Rectal smooth muscle tissue (tissue), 1 donor: ENCODE measurements at regions not wholly inside any gene's neighbourhood (a gene's known extent, or its start where the extent isn't known, plus 50 kb on each side); places are given as distances from the start of the nearest gene placed in this dataset.
"Not testable (repeated sequence)": the region's sequence is repeated elsewhere in the genome, so short reads cannot be mapped to it uniquely, and the experiment has no call there.

Experiments
- H3K27ac ChIP-seq: one replicate; pipeline ENCODE4 v1.7.0; 2013; ENCODE audit warnings: low read depth, low read length, inconsistent platforms
- H3K27me3 ChIP-seq: one replicate; pipeline ENCODE4 v1.7.0; 2013; ENCODE audit warnings: low read length; ENCODE audit not compliant: control insufficient read depth, insufficient read depth
- H3K36me3 ChIP-seq: one replicate; pipeline ENCODE4 v1.7.0; 2013; ENCODE audit warnings: low read length; ENCODE audit not compliant: control insufficient read depth, insufficient read depth
- H3K4me1 ChIP-seq: one replicate; pipeline ENCODE4 v1.7.0; 2013; ENCODE audit warnings: low read length; ENCODE audit not compliant: control insufficient read depth, insufficient read depth
- H3K4me3 ChIP-seq: one replicate; pipeline ENCODE4 v1.7.0; 2013; ENCODE audit warnings: low read length
- H3K9ac ChIP-seq: one replicate; pipeline ENCODE4 v1.7.0; 2013; ENCODE audit warnings: low read length

DNA sequence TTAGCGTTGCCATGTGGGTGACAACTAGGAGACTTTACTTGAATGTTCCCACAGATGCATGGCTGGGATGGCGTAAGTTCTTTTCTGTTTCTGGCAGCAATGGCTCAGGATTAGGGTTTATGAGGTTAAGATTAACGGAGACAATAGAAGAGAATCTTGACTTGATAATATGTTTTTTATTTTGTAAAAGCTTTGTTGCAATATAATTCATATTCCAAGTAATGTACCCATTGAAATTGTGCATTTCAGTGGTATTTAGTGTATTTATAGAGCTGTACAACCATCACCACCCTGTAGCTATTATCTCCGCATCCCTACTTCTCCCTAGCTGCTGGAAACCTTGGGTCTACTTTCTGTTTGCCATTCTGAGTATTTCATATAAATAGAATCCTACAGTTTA lies 349.2 kb downstream of the UTRN start:
- Histone ChIP-seq H3K4me1 (no peaks in the 10 kb centered on the region), H3K27me3 (no peaks in the 10 kb centered on the region), H3K36me3 (no peaks in the 10 kb centered on the region), H3K9ac (no peak overlapping the region), H3K4me3 (no peak overlapping the region), H3K27ac (no peak overlapping the region)

DNA sequence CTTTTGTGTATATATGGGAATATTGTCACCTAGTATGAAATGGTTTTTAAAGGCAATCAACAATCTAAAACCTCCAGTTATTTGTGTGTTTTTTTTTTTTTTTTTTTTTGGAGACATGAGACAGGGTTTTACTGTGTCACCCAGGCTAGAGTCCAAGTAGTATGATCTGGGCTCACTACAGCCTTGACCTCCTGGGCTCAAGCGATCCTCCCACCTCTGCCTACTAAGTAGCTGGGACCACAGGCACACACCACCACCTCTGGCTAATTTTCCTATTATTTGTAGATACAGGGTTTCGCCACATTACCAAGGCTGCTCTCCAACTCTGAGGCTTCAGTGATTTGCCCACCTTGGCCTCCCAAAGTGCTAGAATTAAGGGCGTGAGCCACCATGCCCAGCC lies 349.9 kb downstream of the UTRN start:
- Histone ChIP-seq H3K27ac (no peak overlapping the region), H3K4me3 (no peak overlapping the region), H3K4me1 (no peaks in the 10 kb centered on the region), H3K36me3 (no peaks in the 10 kb centered on the region), H3K27me3 (no peaks in the 10 kb centered on the region), H3K9ac (no peak overlapping the region)

DNA sequence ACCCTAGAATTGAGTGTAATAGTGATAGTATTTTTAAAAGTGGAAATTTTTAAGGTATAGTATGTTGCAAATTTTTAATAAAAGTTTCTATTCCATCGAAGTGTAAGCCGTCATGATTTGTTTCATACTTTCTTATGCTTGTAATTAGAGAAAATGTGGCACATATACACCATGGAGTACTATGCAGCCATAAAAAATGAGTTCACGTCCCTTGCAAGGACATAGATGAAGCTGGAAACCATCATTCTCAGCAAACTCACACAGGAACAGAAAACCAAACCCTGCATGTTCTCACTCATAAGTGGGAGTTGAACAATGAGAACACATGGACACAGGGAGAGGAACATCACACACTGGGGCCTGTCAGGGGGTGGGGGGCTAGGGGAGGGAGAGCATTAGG lies 350.9 kb downstream of the UTRN start:
- H3K9ac ChIP-seq, H3K27ac ChIP-seq, H3K4me3 ChIP-seq: not testable (repeated sequence)

DNA sequence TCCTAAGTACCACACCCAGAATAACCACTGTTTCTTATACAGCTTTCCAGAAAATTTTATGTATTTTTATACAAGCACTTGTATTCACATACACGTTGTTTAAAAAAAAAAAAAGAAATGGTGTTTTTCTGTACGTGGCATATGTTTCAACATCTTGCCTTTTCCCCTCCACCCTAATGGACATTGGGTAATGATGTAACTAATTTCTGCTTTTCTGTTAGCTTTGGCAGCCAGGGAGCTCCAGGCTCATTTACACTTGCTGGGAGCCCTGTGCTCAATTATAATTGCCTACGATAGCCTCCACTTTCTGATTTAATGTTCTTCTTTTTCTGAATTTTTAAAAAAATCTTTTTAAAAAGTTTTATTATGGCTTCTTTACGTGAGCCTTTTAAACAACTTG lies 352.4 kb downstream of the UTRN start:
- Histone ChIP-seq H3K9ac (no peak overlapping the region), H3K4me3 (no peak overlapping the region), H3K27me3 (no peaks in the 10 kb centered on the region), H3K27ac (no peak overlapping the region), H3K36me3 (no peaks in the 10 kb centered on the region), H3K4me1 (no peaks in the 10 kb centered on the region)

More for the DNA sequence above, 350.9 kb downstream of the UTRN start:
- not testable (repeated sequence) for H3K4me1 ChIP-seq, H3K36me3 ChIP-seq, H3K27me3 ChIP-seq

DNA sequence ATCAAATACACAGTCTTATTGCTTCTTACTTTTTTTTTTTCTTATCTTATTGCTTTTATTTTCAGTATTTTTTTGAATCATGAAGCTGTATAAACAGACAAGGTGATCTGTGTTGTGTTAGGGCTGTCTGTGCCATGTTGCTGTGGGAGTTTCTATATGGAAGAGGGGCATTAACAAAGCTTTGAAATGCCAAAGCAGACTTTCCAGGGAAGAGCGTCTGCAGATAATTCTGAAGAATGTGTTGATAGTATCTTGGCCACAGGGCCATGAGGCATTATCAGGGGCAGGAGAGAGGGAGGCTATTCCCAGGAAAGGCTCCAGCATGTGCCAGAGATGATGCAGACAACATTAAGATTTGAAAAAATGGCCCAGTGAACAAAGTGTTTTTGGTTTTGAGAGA lies 354.5 kb downstream of the UTRN start:
- Histone ChIP-seq H3K36me3 (no peaks in the 10 kb centered on the region), H3K27me3 (no peaks in the 10 kb centered on the region), H3K27ac (no peak overlapping the region), H3K4me3 (no peak overlapping the region), H3K4me1 (no peaks in the 10 kb centered on the region), H3K9ac (no peak overlapping the region)

DNA sequence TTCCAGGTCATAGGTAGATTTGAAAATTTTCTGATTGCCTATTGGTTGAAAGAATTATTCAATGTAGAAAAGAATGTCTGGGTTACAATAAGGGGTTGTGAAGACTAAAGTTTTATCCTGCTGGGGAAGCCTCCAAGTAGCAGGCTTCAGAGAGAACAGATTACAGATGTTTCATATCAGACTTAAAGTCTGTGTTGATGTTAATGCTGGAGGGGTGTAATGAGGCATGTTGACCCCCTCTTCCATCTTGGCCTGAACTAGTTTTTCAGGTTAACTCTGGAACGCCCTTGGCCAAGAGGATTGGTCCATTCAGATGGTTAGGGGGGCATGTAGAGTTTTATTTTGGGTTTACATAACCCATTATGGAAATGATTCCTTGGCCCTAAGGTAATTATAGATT lies 356.2 kb downstream of the UTRN start:
- Histone ChIP-seq H3K36me3 (no peaks in the 10 kb centered on the region), H3K9ac (no peak overlapping the region), H3K4me3 (no peak overlapping the region), H3K27me3 (no peaks in the 10 kb centered on the region), H3K27ac (no peak overlapping the region), H3K4me1 (no peaks in the 10 kb centered on the region)

DNA sequence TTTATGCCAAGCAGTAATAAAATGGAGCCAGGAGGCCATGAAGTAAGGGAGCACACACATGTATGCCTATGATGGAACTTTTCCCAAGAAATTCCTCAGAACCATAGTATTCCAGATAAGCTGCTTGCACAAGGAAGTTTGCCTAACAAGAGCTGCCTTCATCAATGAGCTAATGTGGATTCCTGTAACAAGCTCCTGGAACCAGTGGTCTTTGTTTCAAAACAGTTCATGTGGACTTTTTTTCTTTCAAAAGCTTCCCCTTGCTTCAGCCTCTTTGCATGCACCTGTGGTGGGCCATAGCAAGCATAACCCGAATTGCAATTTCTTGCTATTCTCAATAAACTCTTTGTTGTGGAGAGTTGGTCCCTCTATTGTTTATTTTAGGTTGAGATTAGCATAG lies 359.6 kb downstream of the UTRN start:
- no peak overlapping the region for H3K27ac ChIP-seq
- no peak overlapping the region for H3K4me3 ChIP-seq
- H3K36me3 ChIP-seq, result no peaks in the 10 kb centered on the region
- no peaks in the 10 kb centered on the region for H3K27me3 ChIP-seq
- H3K4me1 ChIP-seq, result no peaks in the 10 kb centered on the region
- no peak overlapping the region for H3K9ac ChIP-seq

DNA sequence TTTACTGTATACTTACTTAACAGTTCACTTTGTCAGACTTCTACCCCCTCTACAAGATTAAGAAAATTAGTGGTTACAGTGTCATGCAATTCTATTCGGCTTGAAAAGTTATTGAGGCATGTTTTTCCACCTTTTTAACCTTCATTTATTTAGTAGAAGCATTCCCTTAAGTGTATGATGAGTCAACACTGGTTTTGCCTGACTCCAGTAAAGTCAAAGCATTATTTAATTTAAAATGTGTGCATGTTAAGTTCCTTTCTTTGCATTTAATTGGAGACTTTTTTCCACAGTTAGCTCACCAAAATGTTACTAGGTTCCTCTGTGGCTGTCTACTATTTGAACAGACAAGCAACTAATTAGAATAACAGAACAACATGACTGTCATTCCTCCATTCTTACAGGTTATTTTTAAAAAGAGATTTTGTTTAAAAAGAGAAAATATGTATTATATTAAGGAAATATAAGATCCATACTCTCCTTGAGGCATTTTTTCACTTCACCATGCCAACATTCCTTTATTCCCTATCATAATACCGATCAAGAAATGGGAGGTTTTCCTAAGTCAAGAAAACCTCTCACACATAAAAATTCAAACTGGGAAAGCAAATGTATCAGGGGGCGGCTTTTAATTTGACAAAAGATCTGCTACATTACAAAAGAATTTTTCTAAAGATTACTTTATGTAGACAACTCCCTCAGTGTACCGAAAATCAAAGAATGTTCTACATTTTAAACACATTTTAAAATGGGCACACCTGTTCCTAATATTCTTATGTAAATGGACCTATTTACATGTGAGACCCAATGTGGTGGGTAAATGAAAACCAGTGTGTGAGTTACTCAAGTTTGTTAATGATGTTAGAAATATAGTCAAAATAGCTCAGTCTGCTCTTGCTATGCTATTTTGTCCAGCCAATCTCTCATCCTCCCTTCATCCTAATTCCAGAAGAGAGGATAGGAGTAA lies 361.2 kb downstream of the UTRN start:
- Histone ChIP-seq H3K4me1 (no peaks in the 10 kb centered on the region), H3K9ac (no peak overlapping the region), H3K36me3 (no peaks in the 10 kb centered on the region), H3K4me3 (no peak overlapping the region), H3K27me3 (no peaks in the 10 kb centered on the region), H3K27ac (no peak overlapping the region)

DNA sequence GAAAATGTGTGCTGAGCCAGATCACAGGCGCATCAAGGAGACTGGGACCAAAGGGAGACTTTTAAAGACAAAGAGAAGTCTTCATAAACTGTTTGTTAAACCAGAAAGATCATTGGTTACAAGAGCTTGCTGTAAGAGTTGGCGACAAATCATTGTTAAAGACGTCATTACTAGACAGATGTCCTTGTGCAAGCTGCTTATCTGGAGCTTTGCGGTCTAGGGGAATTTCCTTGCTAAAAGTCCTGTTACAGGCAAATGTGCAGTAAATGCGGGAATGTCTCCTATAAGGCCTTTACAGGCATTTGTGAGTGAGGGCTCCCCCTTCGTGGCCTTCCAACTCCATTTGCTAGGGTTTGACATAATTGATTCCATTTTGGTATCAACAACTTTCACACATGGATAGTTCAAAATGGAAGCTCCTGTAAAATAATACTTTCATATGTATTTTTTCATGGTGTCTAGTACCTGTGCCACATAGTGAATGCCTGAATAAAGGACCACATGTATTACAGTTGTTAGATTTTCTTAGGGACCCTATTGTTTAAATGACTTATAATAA lies 362.4 kb downstream of the UTRN start:
- H3K27ac ChIP-seq, result no peak overlapping the region
- no peak overlapping the region for H3K9ac ChIP-seq
- no peaks in the 10 kb centered on the region for H3K4me1 ChIP-seq
- no peak overlapping the region for H3K4me3 ChIP-seq
- H3K27me3 ChIP-seq, result no peaks in the 10 kb centered on the region
- no peaks in the 10 kb centered on the region for H3K36me3 ChIP-seq

DNA sequence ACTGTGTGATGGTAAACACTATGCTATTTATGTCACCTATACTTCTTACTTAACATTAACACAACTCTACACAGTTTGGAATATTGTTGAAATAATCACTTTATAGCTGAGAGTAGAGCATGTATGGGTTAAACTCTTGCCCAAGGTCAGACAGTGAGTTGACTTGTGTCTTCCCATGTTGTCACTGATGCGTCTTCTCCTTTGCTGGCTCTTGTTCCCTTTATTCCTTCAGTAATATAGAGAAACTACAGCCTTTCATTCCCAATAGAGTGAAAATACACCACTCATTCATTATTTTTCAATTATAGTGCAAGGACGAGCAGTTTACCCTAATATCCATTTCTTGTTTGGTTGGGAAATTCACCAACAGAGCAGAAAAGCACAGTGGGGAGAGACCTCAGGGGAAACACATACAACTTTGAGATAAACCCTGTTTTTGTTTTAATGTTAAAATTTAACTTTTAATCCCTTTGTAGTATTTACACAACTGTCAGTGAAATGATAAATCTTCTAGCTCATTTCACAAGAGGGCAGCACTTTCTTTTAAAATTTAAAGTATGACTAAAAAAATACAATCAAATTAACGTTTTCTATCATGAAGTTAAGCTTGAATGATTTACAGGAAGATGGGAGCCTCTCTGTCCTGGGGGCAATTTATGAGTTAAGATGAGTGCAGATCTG lies 363.0 kb downstream of the UTRN start:
- Histone ChIP-seq H3K27ac (no peak overlapping the region), H3K9ac (no peak overlapping the region), H3K4me3 (no peak overlapping the region), H3K4me1 (no peaks in the 10 kb centered on the region), H3K36me3 (no peaks in the 10 kb centered on the region), H3K27me3 (no peaks in the 10 kb centered on the region)

DNA sequence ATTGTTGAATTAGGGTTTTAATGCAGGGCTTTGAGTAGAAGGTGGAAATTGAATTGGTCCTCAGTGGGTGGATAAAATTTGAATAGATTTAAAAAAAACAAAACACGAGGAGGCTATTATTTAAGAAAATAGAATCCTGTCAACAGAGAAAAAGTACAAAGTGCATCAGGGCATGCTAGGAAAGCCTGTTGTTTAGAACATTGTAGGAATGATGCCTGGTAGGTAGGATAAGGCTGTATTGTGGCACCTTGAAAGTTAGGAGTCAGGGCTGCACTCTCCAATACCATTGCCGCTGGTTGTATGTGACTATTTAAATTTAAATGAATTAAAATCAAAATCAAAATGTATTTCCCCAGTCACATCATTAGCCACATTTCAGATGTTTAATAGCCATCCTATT lies 363.9 kb downstream of the UTRN start:
- H3K36me3 ChIP-seq, result no peaks in the 10 kb centered on the region
- H3K4me3 ChIP-seq, result no peak overlapping the region
- no peak overlapping the region for H3K9ac ChIP-seq
- H3K4me1 ChIP-seq, result no peaks in the 10 kb centered on the region
- no peaks in the 10 kb centered on the region for H3K27me3 ChIP-seq
- no peak overlapping the region for H3K27ac ChIP-seq

DNA sequence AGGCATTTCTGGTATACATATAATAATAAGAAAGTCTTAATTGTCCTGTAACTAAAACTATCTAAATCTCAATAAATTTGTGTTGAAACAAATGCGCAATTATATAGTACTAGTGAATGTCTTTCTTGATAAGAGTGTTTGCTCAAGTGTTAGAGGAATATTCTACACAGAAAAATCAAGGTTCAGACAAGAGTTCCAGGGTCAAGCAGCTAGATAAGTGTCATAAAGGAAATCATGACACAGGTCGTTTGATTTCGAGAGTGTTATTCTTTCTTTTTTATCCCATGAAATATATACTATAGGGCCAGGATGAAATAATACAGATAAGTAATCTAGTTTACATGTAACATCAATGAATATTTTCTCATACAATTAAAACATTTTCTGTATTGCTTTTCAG lies 366.1 kb downstream of the UTRN start:
- Histone ChIP-seq H3K4me3 (no peak overlapping the region), H3K27ac (no peak overlapping the region), H3K36me3 (no peaks in the 10 kb centered on the region), H3K4me1 (no peaks in the 10 kb centered on the region), H3K9ac (no peak overlapping the region), H3K27me3 (no peaks in the 10 kb centered on the region)
